HG02798 (cell line): ENCODE measurements at regions not wholly inside any gene's neighbourhood (a gene's known extent, or its start where the extent isn't known, plus 50 kb on each side); places are given as distances from the start of the nearest gene placed in this dataset.
A peak's percentile ranks its signal among the peaks of the same experiment; 100 is the strongest.
"Not testable (repeated sequence)": the region's sequence is repeated elsewhere in the genome, so short reads cannot be mapped to it uniquely, and the experiment has no call there.

ENCODE experiments used
- ATAC-seq: cut with Tn5 transposase; IDR thresholded peaks from one replicate; pipeline ENCODE4 v1.9.1; 2021; ENCODE audit warnings: mild to moderate bottlenecking; ENCODE audit not compliant: unreplicated experiment, poor library complexity

GRCh38 chr9:38944881-38945449 lies 225.0 kb upstream of the FAM240B start:
- ATAC-seq: not testable (repeated sequence)

- not testable (repeated sequence) for ATAC-seq
These were observed 220.6 kb upstream of the FAM240B start for GRCh38 chr9:38940501-38940900.

GRCh38 chr9:38938637-38939036 lies 218.7 kb upstream of the FAM240B start:
- ATAC-seq: not testable (repeated sequence)

GRCh38 chr9:38927970-38928369 lies 208.0 kb upstream of the FAM240B start:
- ATAC-seq: not testable (repeated sequence)

GRCh38 chr9:38926565-38926964 lies 206.6 kb upstream of the FAM240B start:
- ATAC-seq: not testable (repeated sequence)

- ATAC-seq: not testable (repeated sequence)
These were observed 201.3 kb upstream of the FAM240B start for GRCh38 chr9:38921253-38921652.

GRCh38 chr9:38910629-38911028 lies 190.7 kb upstream of the FAM240B start:
- ATAC-seq: not testable (repeated sequence)

GRCh38 chr9:38904719-38905118 lies 184.8 kb upstream of the FAM240B start:
- ATAC-seq: not testable (repeated sequence)

- not testable (repeated sequence) for ATAC-seq
These were observed 181.7 kb upstream of the FAM240B start for GRCh38 chr9:38901534-38902177.

GRCh38 chr9:38896404-38896803 lies 176.5 kb upstream of the FAM240B start:
- not testable (repeated sequence) for ATAC-seq

- peak; percentile 75 for ATAC-seq
These were observed 175.3 kb upstream of the FAM240B start for GRCh38 chr9:38895227-38895626.

GRCh38 chr9:38892539-38893232 lies 172.8 kb upstream of the FAM240B start:
- not testable (repeated sequence) for ATAC-seq

GRCh38 chr9:38886076-38886475 lies 166.1 kb upstream of the FAM240B start:
- ATAC-seq: not testable (repeated sequence)

- ATAC-seq: not testable (repeated sequence)
These were observed 155.7 kb upstream of the FAM240B start for GRCh38 chr9:38875616-38876015.

GRCh38 chr9:38871282-38871940 lies 151.5 kb upstream of the FAM240B start:
- not testable (repeated sequence) for ATAC-seq

GRCh38 chr9:38859827-38860226 lies 139.9 kb upstream of the FAM240B start:
- not testable (repeated sequence) for ATAC-seq

- not testable (repeated sequence) for ATAC-seq
These were observed 129.0 kb upstream of the FAM240B start for GRCh38 chr9:38848966-38849365.

- not testable (repeated sequence) for ATAC-seq
These were observed 120.3 kb upstream of the FAM240B start for GRCh38 chr9:38840213-38840612.

GRCh38 chr9:38833706-38834105 lies 113.8 kb upstream of the FAM240B start:
- ATAC-seq: not testable (repeated sequence)

- ATAC-seq: not testable (repeated sequence)
These were observed 93.9 kb upstream of the FAM240B start for GRCh38 chr9:38813855-38814254.
